ENCODE measurements at regions not wholly inside any gene's neighbourhood (a gene's known extent, or its start where the extent isn't known, plus 50 kb on each side); places are given as distances from the start of the nearest gene placed in this dataset.

DNA sequence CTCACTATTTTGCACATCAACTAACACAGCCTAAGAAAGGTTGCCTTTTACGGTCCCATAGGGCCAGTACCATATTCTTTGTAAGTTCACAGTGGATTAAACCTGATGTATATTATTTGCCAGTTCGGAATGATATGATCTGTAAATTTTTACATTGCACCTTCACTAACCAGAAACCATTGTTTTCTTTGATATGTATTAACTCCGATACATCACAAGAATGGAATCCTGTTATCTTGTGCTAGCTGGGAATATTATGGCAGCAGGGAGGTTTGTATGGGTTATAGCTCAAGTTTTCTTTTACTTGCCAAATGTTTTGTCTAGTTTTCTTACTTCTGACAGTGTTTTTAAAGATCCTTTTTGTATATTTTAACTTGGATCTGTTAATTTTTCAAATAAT is 51.4 kb upstream of the S1PR1 start:
- DNase-seq, result no peak
- Histone ChIP-seq H3K79me2 (ENCODE audit: low read length) (no peaks in the 10 kb centered on the region), H3K4me2 (ENCODE audit: low read depth, low read length, poor library complexity, severe bottlenecking) (no peak overlapping the region), H3K9ac (ENCODE audit: low read length) (no peak overlapping the region), H3K4me1 (ENCODE audit: low read length) (no peaks in the 10 kb centered on the region), H3K9me3 (ENCODE audit: low read length) (no peaks in the 10 kb centered on the region), H3K4me3 (ENCODE audit: low read length) (no peak overlapping the region), H3K27ac (ENCODE audit: low read length) (no peak overlapping the region), H3K36me3 (ENCODE audit: insufficient read depth, low read length) (no peaks in the 10 kb centered on the region), H4K20me1 (ENCODE audit: insufficient read depth, low read depth, low read length) (no peaks in the 10 kb centered on the region), H3K9me2 (replicated peaks; ENCODE audit: insufficient read depth, low read length) (no peaks in the 10 kb centered on the region), H3K27me3 (ENCODE audit: low read length) (no peaks in the 10 kb centered on the region), H2AFZ (ENCODE audit: low read length) (no peak overlapping the region)

DNA sequence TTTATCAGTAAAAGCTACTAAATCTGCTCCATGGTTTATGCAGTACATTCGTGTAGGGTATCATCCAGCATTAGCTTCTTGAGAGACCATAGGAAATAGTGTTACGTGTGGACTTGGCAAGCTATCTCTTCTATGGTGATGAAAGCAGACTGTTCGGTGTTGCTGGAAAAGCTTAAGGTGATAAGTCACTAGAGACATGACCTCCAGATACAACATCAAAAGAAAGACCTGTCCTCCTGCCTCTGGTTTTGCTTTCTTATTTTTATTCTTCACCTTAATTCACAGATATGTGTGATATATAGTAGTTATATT is 53.5 kb upstream of the S1PR1 start:
- Histone ChIP-seq H3K9me3 (ENCODE audit: low read length) (no peaks in the 10 kb centered on the region), H3K36me3 (ENCODE audit: insufficient read depth, low read length) (no peaks in the 10 kb centered on the region), H3K27me3 (ENCODE audit: low read length) (no peaks in the 10 kb centered on the region), H3K4me2 (ENCODE audit: low read depth, low read length, poor library complexity, severe bottlenecking) (no peak overlapping the region), H3K9ac (ENCODE audit: low read length) (no peak overlapping the region), H3K4me1 (ENCODE audit: low read length) (no peaks in the 10 kb centered on the region), H2AFZ (ENCODE audit: low read length) (no peak overlapping the region), H4K20me1 (ENCODE audit: insufficient read depth, low read depth, low read length) (no peaks in the 10 kb centered on the region), H3K4me3 (ENCODE audit: low read length) (no peak overlapping the region), H3K9me2 (replicated peaks; ENCODE audit: insufficient read depth, low read length) (no peaks in the 10 kb centered on the region), H3K79me2 (ENCODE audit: low read length) (no peaks in the 10 kb centered on the region), H3K27ac (ENCODE audit: low read length) (no peak overlapping the region)
- DNase-seq, result no peak

GRCh38 chr1:101182627-101183387 is 54.0 kb upstream of the S1PR1 start:
- Histone ChIP-seq H3K36me3 (ENCODE audit: insufficient read depth, low read length) (no peaks in the 10 kb centered on the region), H3K27ac (ENCODE audit: low read length) (no peak overlapping the region), H3K27me3 (ENCODE audit: low read length) (no peaks in the 10 kb centered on the region), H3K4me3 (ENCODE audit: low read length) (no peak overlapping the region), H4K20me1 (ENCODE audit: insufficient read depth, low read depth, low read length) (no peaks in the 10 kb centered on the region), H3K9me2 (replicated peaks; ENCODE audit: insufficient read depth, low read length) (no peaks in the 10 kb centered on the region), H3K9ac (ENCODE audit: low read length) (no peak overlapping the region), H3K9me3 (ENCODE audit: low read length) (no peaks in the 10 kb centered on the region), H3K4me1 (ENCODE audit: low read length) (no peaks in the 10 kb centered on the region), H2AFZ (ENCODE audit: low read length) (no peak overlapping the region), H3K4me2 (ENCODE audit: low read depth, low read length, poor library complexity, severe bottlenecking) (no peak overlapping the region), H3K79me2 (ENCODE audit: low read length) (no peaks in the 10 kb centered on the region)
- no peak for DNase-seq

DNA sequence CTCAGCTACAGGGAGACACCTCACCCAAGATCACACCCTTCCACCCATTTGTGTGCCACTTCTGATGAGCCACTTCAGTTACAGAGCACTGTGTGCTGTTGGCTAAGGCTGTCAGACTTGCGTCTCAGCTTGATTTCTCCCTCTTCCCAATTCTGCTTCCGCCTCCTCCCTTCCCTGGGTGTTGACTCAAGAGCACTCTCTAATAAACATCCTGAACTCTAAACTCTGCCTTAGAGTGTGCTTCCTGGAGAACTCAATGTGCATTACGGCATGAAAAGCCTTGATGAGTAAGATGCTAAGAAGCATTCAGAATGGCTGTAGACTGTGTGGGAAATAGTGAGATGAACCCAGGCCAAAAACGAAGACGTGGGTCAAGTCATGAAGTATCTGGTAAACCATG is 54.9 kb upstream of the S1PR1 start:
- no peaks in the 10 kb centered on the region for H3K9me3 ChIP-seq (ENCODE audit: low read length)

DNA sequence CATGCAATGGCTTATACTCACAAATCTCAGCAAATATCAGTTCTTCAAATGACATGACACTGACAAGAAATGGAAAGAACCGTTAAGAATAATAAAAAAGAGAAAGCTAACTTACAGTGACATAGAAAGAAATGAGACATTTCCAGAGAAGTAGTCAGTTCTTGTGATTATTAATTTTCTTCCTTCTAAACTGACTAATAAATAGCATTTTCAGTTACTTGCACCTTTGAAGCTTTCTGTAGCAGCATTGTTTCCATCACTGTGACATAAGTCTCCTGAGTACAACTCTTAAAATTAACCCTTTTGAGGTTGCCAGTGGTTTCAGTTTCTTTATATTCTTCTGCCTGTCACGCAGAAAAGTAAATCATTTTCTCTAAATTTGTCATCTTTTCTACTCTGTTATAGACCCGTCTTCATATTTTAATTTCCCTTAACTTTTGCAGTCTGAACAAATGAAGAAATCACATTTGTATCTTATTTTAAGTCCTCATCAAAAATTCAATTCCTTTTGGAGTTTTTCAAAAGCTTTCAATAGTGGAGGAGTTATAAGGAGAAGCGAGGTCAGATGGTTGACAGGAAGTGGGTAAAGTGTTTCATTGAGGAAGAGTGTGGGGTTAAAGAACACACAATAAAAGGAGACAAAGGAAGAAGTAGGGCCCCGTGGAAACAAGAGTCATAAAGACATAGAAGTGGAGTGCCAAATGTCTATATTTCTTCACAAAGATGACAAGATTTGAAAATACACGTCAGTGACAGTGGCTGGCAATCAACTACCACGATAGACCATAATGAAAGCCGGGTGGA is 57.9 kb upstream of the S1PR1 start:
- Histone ChIP-seq H2AFZ (ENCODE audit: low read length) (no peak overlapping the region), H4K20me1 (ENCODE audit: insufficient read depth, low read depth, low read length) (no peaks in the 10 kb centered on the region), H3K9me3 (ENCODE audit: low read length) (no peaks in the 10 kb centered on the region), H3K79me2 (ENCODE audit: low read length) (no peaks in the 10 kb centered on the region), H3K27me3 (ENCODE audit: low read length) (no peaks in the 10 kb centered on the region), H3K36me3 (ENCODE audit: insufficient read depth, low read length) (no peaks in the 10 kb centered on the region), H3K9me2 (replicated peaks; ENCODE audit: insufficient read depth, low read length) (no peaks in the 10 kb centered on the region), H3K4me3 (ENCODE audit: low read length) (no peak overlapping the region), H3K4me2 (ENCODE audit: low read depth, low read length, poor library complexity, severe bottlenecking) (no peak overlapping the region), H3K4me1 (ENCODE audit: low read length) (no peaks in the 10 kb centered on the region), H3K27ac (ENCODE audit: low read length) (no peak overlapping the region), H3K9ac (ENCODE audit: low read length) (no peak overlapping the region)
- no peak for DNase-seq

More for the DNA sequence above, 54.9 kb upstream of the S1PR1 start:
- Histone ChIP-seq H3K9ac (ENCODE audit: low read length) (no peak overlapping the region), H3K4me1 (ENCODE audit: low read length) (no peaks in the 10 kb centered on the region), H3K9me2 (replicated peaks; ENCODE audit: insufficient read depth, low read length) (no peaks in the 10 kb centered on the region), H3K36me3 (ENCODE audit: insufficient read depth, low read length) (no peaks in the 10 kb centered on the region), H3K79me2 (ENCODE audit: low read length) (no peaks in the 10 kb centered on the region), H3K27me3 (ENCODE audit: low read length) (no peaks in the 10 kb centered on the region), H4K20me1 (ENCODE audit: insufficient read depth, low read depth, low read length) (no peaks in the 10 kb centered on the region), H2AFZ (ENCODE audit: low read length) (no peak overlapping the region), H3K4me2 (ENCODE audit: low read depth, low read length, poor library complexity, severe bottlenecking) (no peak overlapping the region), H3K4me3 (ENCODE audit: low read length) (no peak overlapping the region), H3K27ac (ENCODE audit: low read length) (no peak overlapping the region)
- no peak for DNase-seq

GRCh38 chr1:101178341-101178687 is 58.5 kb upstream of the S1PR1 start:
- no peaks in the 10 kb centered on the region for H3K4me1 ChIP-seq (ENCODE audit: low read length)
- H3K27me3 ChIP-seq (ENCODE audit: low read length), result no peaks in the 10 kb centered on the region
- no peak overlapping the region for H3K4me2 ChIP-seq (ENCODE audit: low read depth, low read length, poor library complexity, severe bottlenecking)
- H3K36me3 ChIP-seq (ENCODE audit: insufficient read depth, low read length), result no peaks in the 10 kb centered on the region
- no peaks in the 10 kb centered on the region for H3K9me2 ChIP-seq (replicated peaks; ENCODE audit: insufficient read depth, low read length)
- no peaks in the 10 kb centered on the region for H4K20me1 ChIP-seq (ENCODE audit: insufficient read depth, low read depth, low read length)
- H3K4me3 ChIP-seq (ENCODE audit: low read length), result no peak overlapping the region
- no peaks in the 10 kb centered on the region for H3K79me2 ChIP-seq (ENCODE audit: low read length)
- H3K27ac ChIP-seq (ENCODE audit: low read length), result no peak overlapping the region
- H2AFZ ChIP-seq (ENCODE audit: low read length), result no peak overlapping the region
- no peak overlapping the region for H3K9ac ChIP-seq (ENCODE audit: low read length)
- no peaks in the 10 kb centered on the region for H3K9me3 ChIP-seq (ENCODE audit: low read length)
- no peak for DNase-seq

DNA sequence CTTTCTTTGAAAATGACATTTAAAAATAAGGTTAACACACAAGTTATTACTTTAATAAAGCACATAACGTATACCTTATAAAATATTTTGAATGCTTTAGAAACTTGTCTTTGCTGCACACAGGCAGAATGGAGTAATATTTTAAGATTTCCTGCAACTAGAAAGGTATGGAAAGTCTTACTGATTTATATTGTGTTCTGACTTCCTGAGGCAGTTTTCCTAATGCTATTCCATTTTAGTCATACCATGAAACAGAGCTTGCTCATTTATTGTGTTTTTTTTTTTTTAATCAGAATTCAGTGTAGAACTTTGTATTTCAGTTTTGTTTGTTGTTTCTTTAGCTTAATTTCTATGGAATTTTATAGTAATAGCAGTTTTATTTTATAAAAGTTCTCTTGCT is 60.9 kb upstream of the S1PR1 start:
- Histone ChIP-seq H2AFZ (ENCODE audit: low read length) (no peak overlapping the region), H3K27ac (ENCODE audit: low read length) (no peak overlapping the region), H3K9ac (ENCODE audit: low read length) (no peak overlapping the region), H3K27me3 (ENCODE audit: low read length) (no peaks in the 10 kb centered on the region), H3K4me1 (ENCODE audit: low read length) (no peaks in the 10 kb centered on the region), H3K4me3 (ENCODE audit: low read length) (no peak overlapping the region), H3K36me3 (ENCODE audit: insufficient read depth, low read length) (no peaks in the 10 kb centered on the region), H3K9me3 (ENCODE audit: low read length) (no peaks in the 10 kb centered on the region), H3K9me2 (replicated peaks; ENCODE audit: insufficient read depth, low read length) (no peaks in the 10 kb centered on the region), H3K4me2 (ENCODE audit: low read depth, low read length, poor library complexity, severe bottlenecking) (no peak overlapping the region), H4K20me1 (ENCODE audit: insufficient read depth, low read depth, low read length) (no peaks in the 10 kb centered on the region), H3K79me2 (ENCODE audit: low read length) (no peaks in the 10 kb centered on the region)
- no peak for DNase-seq

DNA sequence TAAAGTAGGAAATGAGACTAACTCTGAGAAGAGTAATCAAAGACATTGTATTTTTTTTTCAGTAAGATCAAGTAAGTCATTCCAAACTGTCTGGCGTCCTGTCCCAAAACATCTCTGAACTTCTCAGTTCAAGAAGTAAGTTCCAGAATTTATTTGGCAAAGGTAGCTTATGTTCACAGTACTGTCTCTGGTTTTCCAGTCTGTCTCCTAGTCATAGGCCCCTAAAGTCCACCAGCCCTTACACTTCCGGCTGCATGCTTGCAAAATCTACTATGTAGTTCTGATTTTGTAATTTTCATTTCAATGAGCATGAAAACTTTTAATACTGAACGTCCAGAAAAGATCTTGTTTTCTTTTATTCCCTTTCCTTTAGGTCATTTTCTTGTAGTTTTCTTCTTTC is 61.4 kb upstream of the S1PR1 start:
- Histone ChIP-seq H3K4me2 (ENCODE audit: low read depth, low read length, poor library complexity, severe bottlenecking) (no peak overlapping the region), H4K20me1 (ENCODE audit: insufficient read depth, low read depth, low read length) (no peaks in the 10 kb centered on the region), H3K36me3 (ENCODE audit: insufficient read depth, low read length) (no peaks in the 10 kb centered on the region), H3K9ac (ENCODE audit: low read length) (no peak overlapping the region), H3K9me3 (ENCODE audit: low read length) (no peaks in the 10 kb centered on the region), H3K79me2 (ENCODE audit: low read length) (no peaks in the 10 kb centered on the region), H3K27me3 (ENCODE audit: low read length) (no peaks in the 10 kb centered on the region), H2AFZ (ENCODE audit: low read length) (no peak overlapping the region), H3K9me2 (replicated peaks; ENCODE audit: insufficient read depth, low read length) (no peaks in the 10 kb centered on the region), H3K27ac (ENCODE audit: low read length) (no peak overlapping the region), H3K4me1 (ENCODE audit: low read length) (no peaks in the 10 kb centered on the region), H3K4me3 (ENCODE audit: low read length) (no peak overlapping the region)
- DNase-seq, result no peak
